ENCODE measurements at regions not wholly inside any gene's neighbourhood (a gene's known extent, or its start where the extent isn't known, plus 50 kb on each side); places are given as distances from the start of the nearest gene placed in this dataset.

DNA sequence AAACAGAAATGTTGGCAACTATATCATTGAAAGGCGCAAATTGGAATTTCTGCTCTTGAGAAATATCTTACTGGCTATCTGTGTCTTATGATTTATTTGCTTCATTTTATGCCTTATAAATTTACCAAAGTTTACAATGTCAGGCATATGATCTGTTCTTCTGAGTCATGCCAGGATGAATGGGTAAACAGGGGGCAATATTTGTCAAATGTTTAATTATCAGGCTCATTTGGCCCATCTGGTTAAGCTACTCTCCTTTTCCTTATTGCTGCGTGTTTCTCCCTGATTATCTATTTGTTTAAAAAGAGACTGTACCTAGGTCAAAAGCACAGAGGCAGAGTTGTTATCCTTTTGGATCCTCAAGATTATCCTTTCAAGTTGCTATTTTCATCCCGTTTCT is 903.8 kb upstream of the PCDH10 start:
- FAIRE-seq (peak; percentile 44), DNase-seq (ENCODE audit: insufficient read length, low spot score) (no peak)
- TF ChIP-seq, protein P1, sequence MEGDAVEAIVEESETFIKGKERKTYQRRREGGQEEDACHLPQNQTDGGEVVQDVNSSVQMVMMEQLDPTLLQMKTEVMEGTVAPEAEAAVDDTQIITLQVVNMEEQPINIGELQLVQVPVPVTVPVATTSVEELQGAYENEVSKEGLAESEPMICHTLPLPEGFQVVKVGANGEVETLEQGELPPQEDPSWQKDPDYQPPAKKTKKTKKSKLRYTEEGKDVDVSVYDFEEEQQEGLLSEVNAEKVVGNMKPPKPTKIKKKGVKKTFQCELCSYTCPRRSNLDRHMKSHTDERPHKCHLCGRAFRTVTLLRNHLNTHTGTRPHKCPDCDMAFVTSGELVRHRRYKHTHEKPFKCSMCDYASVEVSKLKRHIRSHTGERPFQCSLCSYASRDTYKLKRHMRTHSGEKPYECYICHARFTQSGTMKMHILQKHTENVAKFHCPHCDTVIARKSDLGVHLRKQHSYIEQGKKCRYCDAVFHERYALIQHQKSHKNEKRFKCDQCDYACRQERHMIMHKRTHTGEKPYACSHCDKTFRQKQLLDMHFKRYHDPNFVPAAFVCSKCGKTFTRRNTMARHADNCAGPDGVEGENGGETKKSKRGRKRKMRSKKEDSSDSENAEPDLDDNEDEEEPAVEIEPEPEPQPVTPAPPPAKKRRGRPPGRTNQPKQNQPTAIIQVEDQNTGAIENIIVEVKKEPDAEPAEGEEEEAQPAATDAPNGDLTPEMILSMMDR (IDR thresholded peaks at IDR 0.05; ENCODE audit: insufficient read depth, missing control alignments) = no peak

DNA sequence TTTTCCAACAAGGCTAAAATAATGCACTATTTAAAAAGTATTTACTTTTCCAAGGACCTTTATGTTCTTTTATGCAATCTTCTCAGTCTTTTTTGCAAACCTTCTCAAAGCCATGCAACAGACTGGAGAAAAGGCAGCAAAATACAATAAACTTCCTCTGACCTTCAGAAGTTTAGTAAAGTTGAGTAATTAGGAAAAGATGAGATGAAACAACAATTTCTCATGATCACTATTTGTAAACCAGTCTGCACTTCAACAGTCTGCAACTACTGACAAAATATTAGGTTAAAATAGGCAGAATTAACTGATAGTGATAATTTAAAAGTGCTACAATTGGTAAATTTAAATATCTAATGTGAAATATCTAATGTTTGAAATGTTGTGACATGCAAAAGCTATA is 884.9 kb upstream of the PCDH10 start:
- TF ChIP-seq, protein P1 (IDR thresholded peaks at IDR 0.05; ENCODE audit: insufficient read depth, missing control alignments) = no peak
- DNase-seq (ENCODE audit: insufficient read length, low spot score) (no peak), FAIRE-seq (no peak)

DNA sequence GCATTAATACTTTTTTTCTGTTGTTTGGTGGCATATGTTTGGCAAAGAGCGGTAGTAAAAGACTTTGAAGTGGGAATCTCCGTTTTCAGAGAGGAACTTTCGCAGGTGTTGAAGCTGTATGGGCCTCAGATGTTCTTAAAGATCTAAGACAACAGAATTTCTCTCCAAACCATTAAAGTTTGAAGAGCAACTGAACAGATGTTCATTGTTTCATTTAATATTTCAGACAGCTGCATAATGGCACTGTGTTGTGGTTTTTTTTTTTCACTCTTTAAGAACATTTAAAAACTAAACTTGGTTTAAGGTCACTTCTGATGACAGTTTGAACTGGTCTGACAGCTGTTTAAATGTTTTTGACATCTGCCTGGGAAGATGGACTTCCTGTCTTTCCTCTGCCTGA is 882.7 kb upstream of the PCDH10 start:
- FAIRE-seq = no peak
- TF ChIP-seq, protein P1 (IDR thresholded peaks at IDR 0.05; ENCODE audit: insufficient read depth, missing control alignments) = no peak
- DNase-seq (ENCODE audit: insufficient read length, low spot score) = no peak

DNA sequence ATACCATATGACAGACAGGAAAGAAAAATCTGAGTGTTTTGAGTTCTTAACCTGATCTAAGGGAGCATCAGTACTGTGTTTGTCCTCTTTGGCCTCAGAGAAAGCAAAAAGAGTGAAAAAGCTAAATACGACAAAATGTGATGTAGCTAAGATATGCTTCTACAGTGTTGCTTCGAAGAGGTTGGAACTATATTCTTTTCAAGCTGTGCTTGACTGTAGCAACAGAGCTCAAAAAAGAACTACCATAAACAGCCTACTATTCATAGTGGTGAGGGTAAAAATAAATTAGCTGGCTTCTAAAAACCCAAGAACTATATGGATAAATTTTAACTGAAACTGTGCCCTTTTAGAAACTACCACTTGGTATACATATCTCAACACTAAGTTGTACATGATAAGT is 881.8 kb upstream of the PCDH10 start:
- TF ChIP-seq, protein P1 (IDR thresholded peaks at IDR 0.05; ENCODE audit: insufficient read depth, missing control alignments) = no peak
- DNase-seq (ENCODE audit: insufficient read length, low spot score) = no peak
- FAIRE-seq = no peak

DNA sequence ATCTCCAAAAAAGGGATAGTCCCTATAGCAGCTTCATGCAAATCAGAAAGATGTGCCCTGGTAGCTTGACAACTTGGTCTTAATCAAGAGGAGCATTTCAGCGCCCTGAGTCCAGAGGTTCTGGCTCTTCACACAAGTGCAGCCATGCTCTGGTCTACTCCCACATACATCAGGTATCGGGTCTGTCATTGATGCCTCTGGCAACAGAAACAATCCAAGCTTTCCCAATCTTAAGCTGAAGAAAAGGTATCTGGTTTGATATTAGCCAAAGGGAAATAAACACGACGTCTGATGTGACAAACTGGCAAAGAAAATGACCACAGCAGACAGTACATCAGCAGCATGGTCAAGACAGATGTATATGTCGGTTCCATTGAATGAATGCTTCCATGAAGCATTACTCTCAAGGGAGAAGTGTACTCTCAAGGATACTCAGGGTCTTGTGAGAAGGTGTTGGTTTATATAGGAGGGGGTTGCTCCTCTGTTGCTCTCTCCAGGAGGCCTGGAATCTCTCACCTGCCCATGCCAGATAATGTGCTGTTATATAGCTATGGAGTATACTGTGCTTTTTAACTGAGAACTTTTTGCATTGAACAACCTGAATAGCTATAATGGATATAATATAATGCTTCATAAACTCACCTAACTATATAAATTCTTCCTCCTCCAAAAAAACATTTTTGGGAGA is 879.6 kb upstream of the PCDH10 start:
- FAIRE-seq = no peak
- TF ChIP-seq, protein P1 (IDR thresholded peaks at IDR 0.05; ENCODE audit: insufficient read depth, missing control alignments) = no peak

DNA sequence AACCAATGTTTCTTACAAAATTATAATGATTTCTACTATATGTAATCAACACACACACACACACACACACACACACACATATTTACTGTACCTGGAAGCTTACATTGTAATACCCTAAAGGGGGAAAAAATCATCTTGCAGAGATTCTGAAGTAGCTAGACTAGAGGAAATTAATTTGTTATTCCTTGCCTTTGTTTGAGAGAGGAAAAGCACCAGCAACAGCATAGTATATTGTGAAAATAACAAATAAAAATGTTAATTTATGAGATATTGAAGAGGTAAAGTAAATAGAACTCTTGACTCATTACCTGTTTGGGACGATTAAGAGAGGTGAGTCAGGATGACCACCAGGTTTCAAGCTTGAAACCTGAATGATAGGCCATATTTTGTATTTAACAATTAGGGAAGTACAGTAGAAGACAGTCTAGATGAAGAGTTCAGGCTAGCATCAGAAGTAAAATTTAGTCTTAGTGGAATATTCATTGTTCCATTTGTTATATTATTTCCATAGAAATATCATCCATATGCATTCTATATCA is 873.4 kb upstream of the PCDH10 start:
- TF ChIP-seq, protein P1 (IDR thresholded peaks at IDR 0.05; ENCODE audit: insufficient read depth, missing control alignments) = no peak
- DNase-seq (ENCODE audit: insufficient read length, low spot score) = no peak
- no peak for FAIRE-seq

More for the DNA sequence above, 879.6 kb upstream of the PCDH10 start:
- no peak for DNase-seq (ENCODE audit: insufficient read length, low spot score)

DNA sequence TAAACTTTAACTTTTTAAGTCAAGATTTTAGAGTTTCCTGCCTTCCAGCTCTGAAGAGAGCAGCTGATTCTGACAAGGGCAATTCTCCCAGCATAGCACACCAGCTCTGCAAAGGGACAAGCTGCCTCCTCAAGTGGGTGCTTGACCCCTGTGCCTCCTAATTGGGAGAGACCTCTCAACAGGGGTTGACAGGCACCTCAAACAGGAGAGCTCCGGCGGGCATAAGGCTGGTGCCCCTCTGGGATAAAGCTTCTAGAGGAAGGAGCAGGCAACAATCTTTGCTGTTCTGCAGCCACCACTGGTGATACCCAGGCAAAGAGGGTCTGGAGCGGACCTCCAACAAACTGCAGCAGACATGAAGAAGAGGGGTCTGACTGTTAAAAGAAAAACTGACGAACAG is 872.9 kb upstream of the PCDH10 start:
- DNase-seq (ENCODE audit: insufficient read length, low spot score) (no peak), FAIRE-seq (no peak)
- TF ChIP-seq, protein P1 (IDR thresholded peaks at IDR 0.05; ENCODE audit: insufficient read depth, missing control alignments) = no peak
